Uterus (tissue), 3 donors: ENCODE measurements at regions not wholly inside any gene's neighbourhood (a gene's known extent, or its start where the extent isn't known, plus 50 kb on each side); places are given as distances from the start of the nearest gene placed in this dataset.
"Not testable (repeated sequence)": the region's sequence is repeated elsewhere in the genome, so short reads cannot be mapped to it uniquely, and the experiment has no call there.

Experiments used
- DNase-seq, 2 donors: peaks; one replicate each; pipeline ENCODE4 v3.0.0-alpha.2; 2019 to 2020
- H3K27ac ChIP-seq, 2 donors: fragments of 200-600 bp; sonication (generic); 1 replicate in 1 of 2; 2 replicates in 1 of 2; pipeline ENCODE4 v1.5.1; 2016 to 2018
- H3K27me3 ChIP-seq, 2 donors: fragments of 200-600 bp; sonication (generic); one replicate each; pipeline ENCODE4 v1.5.1; 2018 to 2019; ENCODE audit warnings: control low read depth in 1 of 2
- H3K36me3 ChIP-seq, 2 donors: fragments of 200-600 bp; sonication (generic); one replicate each; pipeline ENCODE4 v1.5.1; 2019; ENCODE audit warnings: control low read depth in 1 of 2
- H3K4me1 ChIP-seq, 2 donors: fragments of 200-600 bp; sonication (generic); one replicate each; pipeline ENCODE4 v1.5.1; 2018 to 2019; ENCODE audit warnings: control low read depth in 1 of 2
- H3K4me3 ChIP-seq, 2 donors: fragments of 200-600 bp; sonication (generic); 1 replicate in 1 of 2; 2 replicates in 1 of 2; pipeline ENCODE4 v1.5.1; 2018 to 2019; ENCODE audit warnings: mild to moderate bottlenecking in 1 of 2
- H3K9me3 ChIP-seq, 2 donors: fragments of 200-600 bp; sonication (generic); one replicate each; pipeline ENCODE4 v1.5.1; 2019; ENCODE audit warnings: control low read depth in 1 of 2
- POLR2A ChIP-seq, 2 donors: fragments of 450-650 bp; IDR thresholded peaks; one replicate each; pipeline ENCODE4 v1.6.1; 2016; ENCODE audit warnings: antibody characterized with exemption in 2 of 2, mild to moderate bottlenecking in 1 of 2, moderate library complexity in 1 of 2
- intact Hi-C: fragments of 100-400 bp; cut with DNase I; formaldehyde crosslinking; loops from one replicate; pipeline ENCODE4 v1.15.1; 2023; ENCODE audit warnings: low total_unique reads
- TF ChIP-seq, protein P1 (sequence below), 4 experiments: fragments of 200-600 bp in 2 of 4; fragments of 450-650 bp in 2 of 4; sonication (generic) in 2 of 4; IDR thresholded peaks; one replicate each; pipeline ENCODE4 v1.5.1; 2016 to 2019; ENCODE audit warnings: antibody characterized with exemption in 4 of 4, mild to moderate bottlenecking in 2 of 4, moderate library complexity in 1 of 4
- donor health status: DM: yes; HTN: yes; CAD: no.

DNA sequence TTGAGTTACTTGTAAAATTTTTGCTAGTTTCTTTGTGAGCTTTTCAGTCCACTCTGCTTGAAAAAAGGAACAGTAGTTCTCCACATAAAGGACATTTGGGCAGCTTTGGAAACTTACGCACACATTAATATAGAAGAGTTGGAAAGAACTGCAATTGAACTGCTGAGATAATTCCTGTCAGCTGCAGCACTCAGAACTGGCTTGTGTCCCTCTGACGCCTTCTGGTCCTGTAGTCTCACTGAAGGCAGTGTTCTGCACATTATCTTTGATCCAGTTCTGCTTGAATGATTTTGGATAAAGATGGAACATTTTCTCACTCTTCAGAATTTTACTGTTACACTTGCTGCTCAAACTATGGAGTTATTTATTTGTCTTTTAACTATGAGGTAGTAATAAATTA, 901.9 kb downstream of the OTOL1 start:
- DNase-seq: no peak
- Histone ChIP-seq H3K27ac (no peak overlapping the region), H3K27me3 (no peaks in the 10 kb centered on the region), H3K9me3 (no peaks in the 10 kb centered on the region), H3K4me1 (no peaks in the 10 kb centered on the region), H3K4me3 (no peak overlapping the region), H3K36me3 (no peaks in the 10 kb centered on the region)
- intact Hi-C loops: no loop called here
- TF ChIP-seq POLR2A (IDR thresholded peaks at IDR 0.05): no peak
- TF ChIP-seq, protein P1, sequence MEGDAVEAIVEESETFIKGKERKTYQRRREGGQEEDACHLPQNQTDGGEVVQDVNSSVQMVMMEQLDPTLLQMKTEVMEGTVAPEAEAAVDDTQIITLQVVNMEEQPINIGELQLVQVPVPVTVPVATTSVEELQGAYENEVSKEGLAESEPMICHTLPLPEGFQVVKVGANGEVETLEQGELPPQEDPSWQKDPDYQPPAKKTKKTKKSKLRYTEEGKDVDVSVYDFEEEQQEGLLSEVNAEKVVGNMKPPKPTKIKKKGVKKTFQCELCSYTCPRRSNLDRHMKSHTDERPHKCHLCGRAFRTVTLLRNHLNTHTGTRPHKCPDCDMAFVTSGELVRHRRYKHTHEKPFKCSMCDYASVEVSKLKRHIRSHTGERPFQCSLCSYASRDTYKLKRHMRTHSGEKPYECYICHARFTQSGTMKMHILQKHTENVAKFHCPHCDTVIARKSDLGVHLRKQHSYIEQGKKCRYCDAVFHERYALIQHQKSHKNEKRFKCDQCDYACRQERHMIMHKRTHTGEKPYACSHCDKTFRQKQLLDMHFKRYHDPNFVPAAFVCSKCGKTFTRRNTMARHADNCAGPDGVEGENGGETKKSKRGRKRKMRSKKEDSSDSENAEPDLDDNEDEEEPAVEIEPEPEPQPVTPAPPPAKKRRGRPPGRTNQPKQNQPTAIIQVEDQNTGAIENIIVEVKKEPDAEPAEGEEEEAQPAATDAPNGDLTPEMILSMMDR (IDR thresholded peaks at IDR 0.05): no peak

DNA sequence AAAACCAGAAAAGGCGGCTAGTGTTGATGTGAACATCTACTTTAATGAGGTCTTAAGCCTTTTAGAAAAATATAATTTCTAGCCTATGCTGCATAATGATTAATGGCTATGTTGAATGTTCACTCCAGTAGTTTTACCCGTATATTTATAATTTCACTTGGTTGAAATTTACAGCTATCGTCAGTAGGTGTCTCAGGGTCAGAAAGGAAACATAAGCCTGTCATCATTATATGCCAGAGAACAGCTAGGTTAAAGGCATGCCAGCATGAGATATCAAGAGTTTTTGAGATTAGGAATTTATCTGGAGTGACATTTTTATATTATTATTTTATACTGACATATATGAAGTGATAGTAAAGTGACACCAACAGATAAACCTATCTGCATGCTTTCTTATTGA, 904.1 kb downstream of the OTOL1 start:
- H3K27me3 ChIP-seq: no peaks in the 10 kb centered on the region
- TF ChIP-seq POLR2A (IDR thresholded peaks at IDR 0.05): no peak
- TF ChIP-seq, protein P1 (IDR thresholded peaks at IDR 0.05): no peak
- no peak for DNase-seq
- no peaks in the 10 kb centered on the region for H3K36me3 ChIP-seq
- H3K4me3 ChIP-seq: no peak overlapping the region
- H3K4me1 ChIP-seq: no peaks in the 10 kb centered on the region
- H3K27ac ChIP-seq: no peak overlapping the region
- intact Hi-C loops: no loop called here
- H3K9me3 ChIP-seq: no peaks in the 10 kb centered on the region

DNA sequence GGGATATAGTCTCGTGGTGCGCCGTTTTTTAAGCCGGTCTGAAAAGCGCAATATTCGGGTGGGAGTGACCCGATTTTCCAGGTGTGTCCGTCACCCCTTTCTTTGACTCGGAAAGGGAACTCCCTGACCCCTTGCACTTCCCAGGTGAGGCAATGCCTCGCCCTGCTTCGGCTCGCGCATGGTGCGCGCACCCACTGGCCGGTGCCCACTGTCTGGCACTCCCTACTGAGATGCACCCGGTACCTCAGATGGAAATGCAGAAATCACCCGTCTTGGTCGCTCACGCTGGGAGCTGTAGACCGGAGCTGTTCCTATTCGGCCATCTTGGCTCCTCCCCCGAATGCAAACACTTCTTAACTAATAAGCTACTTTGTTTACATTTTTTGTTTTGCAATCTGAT, 914.9 kb downstream of the OTOL1 start:
- H3K4me1 ChIP-seq, H3K27ac ChIP-seq, H3K36me3 ChIP-seq, H3K4me3 ChIP-seq, H3K27me3 ChIP-seq, intact Hi-C loops, DNase-seq, H3K9me3 ChIP-seq: not testable (repeated sequence)

DNA sequence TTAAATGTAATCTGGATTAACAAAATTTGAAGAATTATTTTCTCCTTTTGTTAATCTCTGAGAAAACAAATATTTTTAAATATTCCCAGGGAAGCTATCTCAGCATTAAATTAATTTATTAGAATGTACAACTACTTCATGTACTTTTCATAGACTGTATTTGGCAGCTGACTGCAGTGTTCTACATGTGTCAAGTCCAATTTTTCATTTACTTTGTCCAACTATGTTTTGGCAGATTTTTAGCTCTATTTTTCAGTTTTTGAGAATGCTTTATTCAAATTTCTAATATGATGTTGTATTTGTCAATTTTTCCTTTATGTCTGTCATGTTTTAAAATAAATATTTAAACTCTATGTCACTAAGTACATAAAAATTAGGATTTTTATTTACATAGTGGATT, 925.1 kb downstream of the OTOL1 start:
- H3K4me1 ChIP-seq: no peaks in the 10 kb centered on the region
- TF ChIP-seq POLR2A (IDR thresholded peaks at IDR 0.05): no peak
- TF ChIP-seq, protein P1 (IDR thresholded peaks at IDR 0.05): no peak
- no peak overlapping the region for H3K4me3 ChIP-seq
- H3K27me3 ChIP-seq: no peaks in the 10 kb centered on the region
- no peaks in the 10 kb centered on the region for H3K9me3 ChIP-seq
- DNase-seq: no peak
- no peak overlapping the region for H3K27ac ChIP-seq
- intact Hi-C loops: no loop called here
- no peaks in the 10 kb centered on the region for H3K36me3 ChIP-seq

DNA sequence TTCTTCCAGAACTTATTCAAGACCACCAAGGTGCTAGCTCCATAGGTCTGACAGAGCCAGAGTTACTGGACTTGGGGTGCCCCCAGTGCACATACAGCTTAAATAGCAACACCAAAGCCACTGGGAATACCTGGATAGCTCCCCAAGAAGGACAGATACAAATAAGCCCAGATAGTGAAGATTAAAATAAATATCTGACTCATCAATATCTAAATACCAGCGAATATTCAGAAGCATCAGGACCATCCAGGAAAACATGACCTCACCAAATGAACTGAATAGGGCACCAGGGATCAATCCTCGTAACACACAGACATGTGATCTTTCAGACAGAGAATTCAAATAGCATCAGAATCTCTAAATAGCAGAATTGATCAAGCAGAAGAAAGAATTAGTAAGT, 931.6 kb downstream of the OTOL1 start:
- Histone ChIP-seq H3K4me3 (no peak overlapping the region), H3K27me3 (no peaks in the 10 kb centered on the region), H3K36me3 (no peaks in the 10 kb centered on the region), H3K4me1 (no peaks in the 10 kb centered on the region), H3K27ac (no peak overlapping the region), H3K9me3 (peaks cover 0 to 3% of the 10 kb centered on the region in 2 donors)
- TF ChIP-seq, protein P1 (IDR thresholded peaks at IDR 0.05): no peak
- no peak for TF ChIP-seq POLR2A (IDR thresholded peaks at IDR 0.05)
- intact Hi-C loops: no loop called here
- no peak for DNase-seq

DNA sequence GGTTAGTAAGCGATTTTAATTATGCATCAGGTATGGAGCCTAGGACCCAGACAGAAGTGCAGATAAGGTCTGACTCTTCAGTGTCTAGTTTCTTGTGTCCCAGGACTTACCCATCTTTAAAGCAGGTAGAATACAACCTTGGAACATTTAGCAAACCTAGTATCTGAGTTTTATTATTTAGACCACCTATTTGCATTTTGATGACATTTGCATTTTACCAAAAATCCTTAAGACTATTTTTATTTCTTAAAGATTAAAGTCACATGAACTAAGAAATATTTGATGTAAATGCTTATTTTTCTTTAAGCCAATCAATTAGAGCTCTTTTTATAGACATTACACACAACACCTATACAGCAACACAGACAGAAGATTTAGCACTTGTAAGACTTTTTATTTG, 939.1 kb downstream of the OTOL1 start:
- H3K27me3 ChIP-seq: no peaks in the 10 kb centered on the region
- TF ChIP-seq POLR2A (IDR thresholded peaks at IDR 0.05): no peak
- TF ChIP-seq, protein P1 (IDR thresholded peaks at IDR 0.05): no peak
- intact Hi-C loops: no loop called here

More for the DNA sequence above, 939.1 kb downstream of the OTOL1 start:
- Histone ChIP-seq H3K27ac (no peak overlapping the region), H3K4me3 (no peak overlapping the region), H3K9me3 (no peaks in the 10 kb centered on the region), H3K4me1 (no peaks in the 10 kb centered on the region), H3K36me3 (no peaks in the 10 kb centered on the region)
- DNase-seq: no peak
